ENCODE measurements at regions not wholly inside any gene's neighbourhood (a gene's known extent, or its start where the extent isn't known, plus 50 kb on each side); places are given as distances from the start of the nearest gene placed in this dataset.

DNA sequence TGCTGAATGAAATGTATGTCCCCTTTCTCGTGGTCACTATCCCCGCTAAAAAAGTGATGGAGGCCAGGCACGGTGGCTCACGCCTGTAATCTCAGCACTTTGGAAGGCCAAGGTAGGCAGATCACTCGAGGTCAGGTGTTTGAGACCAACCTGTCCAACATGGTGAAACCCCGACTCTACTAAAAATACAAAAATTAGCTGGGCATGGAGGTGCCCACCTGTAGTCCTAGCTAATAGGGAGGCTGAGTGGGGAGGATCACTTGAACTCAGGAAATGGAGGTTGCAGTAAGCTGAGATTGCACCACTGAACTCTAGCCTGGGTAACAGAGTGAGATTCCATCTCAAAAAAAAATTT is 91.4 kb upstream of the MKLN1 start:
- H4K20me1 ChIP-seq (ENCODE audit: insufficient read depth, low read length) = no peaks in the 10 kb centered on the region
- H3K36me3 ChIP-seq (replicated peaks in 1 of 2; ENCODE audit: control insufficient read depth in 1 of 2, insufficient read depth in 2 of 2, low read length in 2 of 2) = no peaks in the 10 kb centered on the region
- no peaks in the 10 kb centered on the region for H3K9me3 ChIP-seq (replicated peaks in 1 of 2; ENCODE audit: control insufficient read depth in 1 of 2, insufficient read depth in 1 of 2, low read length in 2 of 2)
- no peak overlapping the region for H3K4me3 ChIP-seq (replicated peaks in 1 of 3; ENCODE audit: low read depth in 2 of 3, low read length in 3 of 3)
- H3K27ac ChIP-seq (ENCODE audit: low read depth in 1 of 2, low read length in 2 of 2) = peak overlapping the region in 1 of 2 donors; percentile 65
- no peak overlapping the region for H3K9ac ChIP-seq (ENCODE audit: insufficient read depth, low read length, poor library complexity, severe bottlenecking)
- DNase-seq = no peak
- TF ChIP-seq, protein P1, sequence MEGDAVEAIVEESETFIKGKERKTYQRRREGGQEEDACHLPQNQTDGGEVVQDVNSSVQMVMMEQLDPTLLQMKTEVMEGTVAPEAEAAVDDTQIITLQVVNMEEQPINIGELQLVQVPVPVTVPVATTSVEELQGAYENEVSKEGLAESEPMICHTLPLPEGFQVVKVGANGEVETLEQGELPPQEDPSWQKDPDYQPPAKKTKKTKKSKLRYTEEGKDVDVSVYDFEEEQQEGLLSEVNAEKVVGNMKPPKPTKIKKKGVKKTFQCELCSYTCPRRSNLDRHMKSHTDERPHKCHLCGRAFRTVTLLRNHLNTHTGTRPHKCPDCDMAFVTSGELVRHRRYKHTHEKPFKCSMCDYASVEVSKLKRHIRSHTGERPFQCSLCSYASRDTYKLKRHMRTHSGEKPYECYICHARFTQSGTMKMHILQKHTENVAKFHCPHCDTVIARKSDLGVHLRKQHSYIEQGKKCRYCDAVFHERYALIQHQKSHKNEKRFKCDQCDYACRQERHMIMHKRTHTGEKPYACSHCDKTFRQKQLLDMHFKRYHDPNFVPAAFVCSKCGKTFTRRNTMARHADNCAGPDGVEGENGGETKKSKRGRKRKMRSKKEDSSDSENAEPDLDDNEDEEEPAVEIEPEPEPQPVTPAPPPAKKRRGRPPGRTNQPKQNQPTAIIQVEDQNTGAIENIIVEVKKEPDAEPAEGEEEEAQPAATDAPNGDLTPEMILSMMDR (IDR thresholded peaks at IDR 0.05) = no peak
- H3K4me2 ChIP-seq (replicated peaks; ENCODE audit: extremely low read depth, low read length, poor library complexity, severe bottlenecking) = no peak overlapping the region
- Mint-ChIP-seq H3K9me3 (peaks cover 0 to 6% (median 0%) of the 10 kb centered on the region in 7 donors), H3K4me1 (peaks cover 59% of the 10 kb centered on the region), H3K27ac (peak overlapping the region in 5 of 7 donors; percentile 86 to 94 (median 93)), H3K27me3 (ENCODE audit: low read depth in 3 of 3) (peaks cover 0 to 2% (median 2%) of the 10 kb centered on the region in 3 donors), H3K36me3 (peaks cover 0 to 9% of the 10 kb centered on the region in 2 donors), H3K4me3 (no peak overlapping the region)
- H3K27me3 ChIP-seq (ENCODE audit: control insufficient read depth in 2 of 2, insufficient read depth in 2 of 2, low read length in 2 of 2) = no peaks in the 10 kb centered on the region
- H3K4me1 ChIP-seq (ENCODE audit: control insufficient read depth in 1 of 2, insufficient read depth in 2 of 2, low read length in 2 of 2) = peaks cover 32 to 59% of the 10 kb centered on the region in 2 donors
- WGBS (ENCODE audit: insufficient coverage) = 95% methylated on average over 5 of the region's 6 CpGs
- intact Hi-C loops (cut with micrococcal nuclease) = loop anchor here (5.0 to 10.0 kb wide), 2 partner anchors 51 to 91 kb away; partner anchors contain the start of gene MKLN1 (in 2 of the 2)
- H3K79me2 ChIP-seq (ENCODE audit: insufficient read depth, low read length) = no peaks in the 10 kb centered on the region
- no peak overlapping the region for H2AFZ ChIP-seq (ENCODE audit: insufficient read depth, low read depth, low read length, poor library complexity, severe bottlenecking)

DNA sequence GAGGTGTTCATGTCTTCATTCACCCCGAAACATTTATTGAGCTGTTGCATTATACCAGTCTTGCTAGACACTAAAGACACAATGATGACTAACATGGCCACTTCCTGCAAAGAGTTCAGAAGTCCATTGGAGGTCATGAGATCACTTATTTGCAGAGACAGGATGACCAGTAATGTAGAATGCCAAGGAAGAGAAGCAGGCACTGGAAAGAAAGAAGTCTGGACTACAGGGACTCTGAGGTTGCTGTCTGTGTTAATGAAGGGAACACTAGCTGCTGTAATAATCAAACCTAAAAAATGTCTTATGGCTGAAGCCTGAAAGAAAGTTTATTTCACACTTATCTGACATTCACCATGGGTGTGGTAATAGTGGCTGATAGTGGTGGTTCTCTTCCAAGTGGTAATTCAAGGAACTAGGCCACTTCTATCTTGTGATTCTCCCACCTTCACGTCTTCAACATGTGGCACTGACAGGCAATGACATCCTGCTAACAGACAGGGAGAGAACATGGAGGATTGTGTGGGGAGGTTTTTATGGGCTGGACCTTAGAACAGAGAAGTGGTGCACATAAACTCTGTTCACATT is 89.2 kb upstream of the MKLN1 start:
- Histone ChIP-seq H3K4me3 (replicated peaks in 1 of 3; ENCODE audit: low read depth in 2 of 3, low read length in 3 of 3) (peak overlapping the region in 1 of 3 experiments; percentile 26), H3K27ac (ENCODE audit: low read depth in 1 of 2, low read length in 2 of 2) (peak overlapping the region in 1 of 2 donors; percentile 82), H3K4me2 (replicated peaks; ENCODE audit: extremely low read depth, low read length, poor library complexity, severe bottlenecking) (peak overlapping the region; percentile 35), H4K20me1 (ENCODE audit: insufficient read depth, low read length) (no peaks in the 10 kb centered on the region), H3K79me2 (ENCODE audit: insufficient read depth, low read length) (no peaks in the 10 kb centered on the region), H3K9me3 (replicated peaks in 1 of 2; ENCODE audit: control insufficient read depth in 1 of 2, insufficient read depth in 1 of 2, low read length in 2 of 2) (no peaks in the 10 kb centered on the region), H2AFZ (ENCODE audit: insufficient read depth, low read depth, low read length, poor library complexity, severe bottlenecking) (no peak overlapping the region), H3K27me3 (ENCODE audit: control insufficient read depth in 2 of 2, insufficient read depth in 2 of 2, low read length in 2 of 2) (no peaks in the 10 kb centered on the region), H3K36me3 (replicated peaks in 1 of 2; ENCODE audit: control insufficient read depth in 1 of 2, insufficient read depth in 2 of 2, low read length in 2 of 2) (no peaks in the 10 kb centered on the region), H3K9ac (ENCODE audit: insufficient read depth, low read length, poor library complexity, severe bottlenecking) (no peak overlapping the region), H3K4me1 (ENCODE audit: control insufficient read depth in 1 of 2, insufficient read depth in 2 of 2, low read length in 2 of 2) (peaks cover 30 to 47% of the 10 kb centered on the region in 2 donors)
- Mint-ChIP-seq H3K4me1 (peaks cover 45% of the 10 kb centered on the region), H3K27ac (peak overlapping the region; percentile 71 to 96 (median 93)), H3K9me3 (peaks cover 0 to 6% (median 0%) of the 10 kb centered on the region in 7 donors), H3K36me3 (peaks cover 0 to 9% of the 10 kb centered on the region in 2 donors), H3K27me3 (ENCODE audit: low read depth in 3 of 3) (peaks cover 0 to 7% (median 2%) of the 10 kb centered on the region in 3 donors), H3K4me3 (peak overlapping the region in 1 of 2 donors; percentile 48)
- TF ChIP-seq, protein P1 (IDR thresholded peaks at IDR 0.05) = no peak
- no CpG with 5 or more reads among the region's 2 CpGs for WGBS (ENCODE audit: insufficient coverage)
- DNase-seq = peak; percentile 85 to 94 (median 92)
- intact Hi-C loops (cut with micrococcal nuclease) = loop anchor here (2.0 to 10.0 kb wide), 3 partner anchors 50 to 89 kb away; partner anchors contain the start of gene MKLN1 (in 2 of the 2)

Data from CD14-positive monocyte (primary cell).